GM20431 (cell line): ENCODE measurements at regions not wholly inside any gene's neighbourhood (a gene's known extent, or its start where the extent isn't known, plus 50 kb on each side); places are given as distances from the start of the nearest gene placed in this dataset.
"Not testable (repeated sequence)": the region's sequence is repeated elsewhere in the genome, so short reads cannot be mapped to it uniquely, and the experiment has no call there.

Source experiments
- in situ Hi-C: fragments of 300-500 bp; cut with MseI, MboI; formaldehyde crosslinking; loops from one replicate; pipeline ENCODE4 v1.15.0; 2020; ENCODE audit warnings: low sequenced_read_pairs; ENCODE audit not compliant: unreplicated experiment

DNA sequence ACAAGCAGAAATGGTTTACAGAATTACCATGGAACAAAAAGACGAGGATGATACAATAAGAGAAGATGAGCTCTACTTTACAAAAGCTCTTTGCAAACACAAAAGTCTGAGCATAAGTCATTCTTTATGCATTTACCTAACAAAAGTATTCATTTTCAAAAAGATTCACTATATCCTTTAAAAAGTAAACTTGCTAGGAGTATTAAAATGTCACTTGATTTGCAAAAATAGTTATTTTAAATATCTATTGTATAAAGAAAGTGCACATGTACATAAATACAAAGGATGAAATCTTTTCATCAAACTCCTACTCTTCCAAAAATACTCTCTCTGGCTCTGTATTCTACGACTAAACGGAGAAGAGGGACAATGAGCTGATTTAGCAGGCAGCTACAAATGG is 146.4 kb upstream of the STEAP1 start:
- in situ Hi-C loops, result no loop called here

DNA sequence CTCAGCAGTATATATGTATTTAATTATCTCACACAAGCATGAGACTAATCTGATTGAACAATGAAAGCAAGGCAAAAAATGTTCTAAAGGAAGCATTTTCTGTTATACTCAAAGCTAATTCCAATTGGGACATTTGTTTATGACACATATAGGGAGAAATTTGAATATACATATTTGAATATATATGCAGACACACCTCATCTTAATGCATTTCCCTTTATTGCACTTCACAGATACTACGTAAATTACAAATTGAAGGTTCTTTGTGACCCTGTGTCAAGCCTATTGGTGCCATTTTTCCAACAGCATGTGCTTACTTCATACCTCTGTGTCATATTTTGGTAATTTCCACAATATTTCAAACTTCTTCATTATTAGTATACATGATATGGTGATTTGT is 132.1 kb upstream of the STEAP1 start:
- in situ Hi-C loops, result no loop called here

- in situ Hi-C loops, result no loop called here
These were observed 128.5 kb upstream of the STEAP1 start for GRCh38 chr7:90025771-90026170.

- in situ Hi-C loops, result no loop called here
These were observed 120.4 kb upstream of the STEAP1 start for GRCh38 chr7:90033850-90034249.

DNA sequence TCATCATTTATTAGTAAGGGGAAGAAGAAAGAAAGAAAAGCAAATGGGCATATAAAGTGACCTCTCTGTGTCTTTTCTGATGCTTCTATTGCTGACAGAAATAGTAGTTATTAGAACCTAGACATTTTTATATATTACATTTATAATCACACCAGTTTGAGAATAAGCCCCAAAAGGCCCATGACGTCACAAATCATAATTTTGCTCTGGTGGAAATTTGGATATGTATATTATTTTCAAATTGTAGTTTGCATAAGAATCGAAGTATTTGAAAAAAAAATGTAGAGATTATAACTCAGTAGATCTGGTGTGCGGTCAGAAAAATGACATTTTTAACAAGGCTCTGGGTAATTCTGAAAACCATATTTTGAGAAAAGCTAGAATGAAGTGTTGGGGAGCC is 101.2 kb upstream of the STEAP1 start:
- in situ Hi-C loops, result no loop called here

DNA sequence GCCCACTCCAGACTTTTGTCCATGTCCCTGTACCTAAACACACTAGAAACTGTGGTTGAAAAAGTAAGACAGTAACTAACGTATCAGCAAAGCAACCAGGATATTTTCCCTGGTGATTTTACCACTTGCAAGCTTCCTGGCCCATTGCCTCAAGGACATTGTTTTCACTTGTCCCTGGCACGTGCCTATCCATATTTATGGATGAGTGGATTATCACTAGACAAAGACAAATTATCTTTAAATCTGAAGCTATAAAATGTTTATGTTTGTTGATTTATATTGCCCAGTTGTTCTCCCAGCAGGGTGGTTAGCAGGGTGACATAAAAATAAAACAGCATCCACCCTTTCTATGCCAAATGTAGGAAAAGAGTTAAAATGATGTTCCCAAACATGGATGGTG is 93.2 kb upstream of the STEAP1 start:
- in situ Hi-C loops, result no loop called here

DNA sequence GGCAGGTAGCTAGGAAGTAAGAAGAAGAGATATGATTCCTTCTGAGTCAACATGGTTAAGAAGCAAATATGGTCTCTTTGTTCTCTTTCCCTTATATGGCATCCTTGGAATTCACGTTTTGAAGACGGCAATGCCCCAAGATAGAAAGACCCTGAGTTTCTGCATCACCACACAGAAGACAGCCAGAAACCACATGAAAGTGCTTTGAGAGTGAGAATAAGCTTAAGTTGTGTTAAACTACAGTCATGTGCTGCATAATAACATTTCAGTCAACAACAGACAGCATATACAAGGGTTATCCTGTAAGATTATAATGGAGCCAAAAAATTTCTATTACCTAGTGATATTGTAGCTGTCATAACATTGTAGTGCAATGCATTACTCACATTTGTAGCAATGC is 89.9 kb upstream of the STEAP1 start:
- in situ Hi-C loops, result no loop called here

- in situ Hi-C loops, result no loop called here
These were observed 87.1 kb upstream of the STEAP1 start for GRCh38 chr7:90067171-90067570.

DNA sequence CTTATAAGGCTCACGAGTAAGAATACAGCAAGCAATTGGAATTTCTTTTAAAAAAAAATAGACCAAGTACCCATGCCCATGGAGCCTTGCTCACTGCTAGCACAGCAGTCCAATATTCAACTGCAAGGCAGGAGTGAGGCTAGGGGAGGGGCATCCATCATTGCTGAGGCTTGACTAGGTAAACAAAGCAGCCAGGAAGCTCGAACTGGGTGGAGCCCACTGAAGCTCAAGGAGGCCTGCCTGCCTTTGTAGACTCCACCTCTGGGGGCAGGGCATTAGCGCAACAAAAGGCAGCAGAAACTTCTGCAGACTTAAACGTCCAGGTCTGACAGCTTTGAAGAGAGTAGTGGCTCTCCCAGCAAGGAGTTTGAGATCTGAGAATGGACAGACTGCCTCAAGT is 84.0 kb upstream of the STEAP1 start:
- in situ Hi-C loops, result not testable (repeated sequence)

- in situ Hi-C loops, result no loop called here
These were observed 75.3 kb upstream of the STEAP1 start for GRCh38 chr7:90078921-90079320.

- in situ Hi-C loops, result no loop called here
These were observed 72.6 kb upstream of the STEAP1 start for GRCh38 chr7:90081621-90082020.

DNA sequence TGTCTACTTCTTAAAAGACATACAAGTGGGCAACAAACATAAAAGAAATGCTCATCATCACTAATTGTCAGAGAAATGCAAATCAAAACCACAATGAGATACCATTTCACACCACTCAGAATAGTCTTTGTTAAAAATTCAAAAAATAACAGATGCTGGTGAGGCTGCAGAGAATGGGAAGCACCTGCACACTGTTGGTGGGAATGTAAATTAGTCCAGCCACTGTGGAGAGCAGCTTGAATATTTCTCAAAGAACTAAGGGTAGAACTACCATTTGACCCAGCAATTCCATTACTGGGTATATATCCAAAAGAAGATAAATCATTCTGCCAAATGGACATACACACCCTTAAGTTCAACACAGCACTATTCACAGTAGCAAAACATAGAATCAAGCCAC is 61.8 kb upstream of the STEAP1 start:
- in situ Hi-C loops, result no loop called here

DNA sequence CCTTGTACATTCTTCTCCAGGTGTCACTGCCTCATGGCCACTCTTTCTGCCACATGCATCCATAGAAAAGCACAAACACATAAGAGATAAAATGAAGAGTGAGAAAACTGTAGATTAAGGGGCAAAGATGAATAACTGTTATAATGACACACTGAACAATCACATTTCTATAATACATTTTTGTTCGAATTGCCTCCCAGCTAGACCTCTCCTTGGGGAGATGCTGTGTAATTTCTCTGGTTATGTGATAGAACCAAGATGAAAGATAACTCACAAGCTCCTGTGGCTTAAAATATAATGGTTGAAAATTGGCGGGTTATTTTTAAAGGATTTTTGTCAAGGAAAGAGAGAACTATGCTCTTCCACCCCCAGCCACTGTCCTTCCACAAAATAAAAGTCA is 60.2 kb upstream of the STEAP1 start:
- in situ Hi-C loops, result no loop called here
